Iris pigment epithelial cell (primary cell): ENCODE measurements at regions not wholly inside any gene's neighbourhood (a gene's known extent, or its start where the extent isn't known, plus 50 kb on each side); places are given as distances from the start of the nearest gene placed in this dataset.
"Not testable (repeated sequence)": the region's sequence is repeated elsewhere in the genome, so short reads cannot be mapped to it uniquely, and the experiment has no call there.

Experiments used
- DNase-seq: peaks from one replicate; pipeline ENCODE4 v3.0.0-alpha.2; 2011; ENCODE audit warnings: low read depth

GRCh38 chrX:465418-466215 lies 78.9 kb upstream of the PPP2R3B start:
- DNase-seq, result no peak

DNA sequence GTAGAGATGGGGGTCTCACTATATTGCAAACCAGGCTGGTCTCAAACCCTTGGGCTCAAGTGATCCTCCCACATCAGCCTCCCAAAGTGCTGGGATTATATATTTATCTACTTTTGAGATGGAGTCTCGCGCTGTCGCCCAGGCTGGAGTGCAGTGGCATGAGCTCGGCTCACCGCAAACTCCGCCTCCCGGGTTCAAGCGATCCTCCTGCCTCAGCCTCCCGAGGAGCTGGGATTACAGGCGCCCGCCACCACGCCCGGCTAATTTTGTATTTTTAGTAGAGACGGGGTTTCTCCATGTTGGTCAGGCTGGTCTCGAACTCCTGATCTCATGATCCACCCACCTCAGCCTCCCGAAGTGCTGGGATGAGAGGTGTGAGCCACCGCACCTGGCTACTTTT lies 80.1 kb upstream of the PPP2R3B start:
- not testable (repeated sequence) for DNase-seq

DNA sequence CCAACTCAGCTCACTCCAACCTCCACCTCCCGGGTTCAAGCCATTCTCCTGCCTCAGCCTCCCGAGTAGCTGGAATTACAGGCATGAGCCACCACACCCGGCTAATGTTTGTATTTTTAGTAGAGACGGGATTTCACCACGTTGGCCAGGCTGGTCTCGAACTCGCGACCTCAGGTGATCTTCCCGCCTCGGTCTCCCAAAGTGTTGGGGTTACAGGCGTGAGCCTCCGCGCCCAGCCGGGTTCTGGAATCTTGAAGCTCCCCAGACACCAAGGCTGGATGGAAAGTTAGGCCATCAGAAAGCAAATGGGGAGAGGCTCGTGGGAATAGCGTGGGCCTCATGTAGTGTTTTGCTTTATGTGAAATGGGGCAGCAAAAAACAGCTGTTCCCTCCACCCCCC lies 81.0 kb upstream of the PPP2R3B start:
- not testable (repeated sequence) for DNase-seq

GRCh38 chrX:468979-469378 lies 82.3 kb upstream of the PPP2R3B start:
- DNase-seq, result no peak

DNA sequence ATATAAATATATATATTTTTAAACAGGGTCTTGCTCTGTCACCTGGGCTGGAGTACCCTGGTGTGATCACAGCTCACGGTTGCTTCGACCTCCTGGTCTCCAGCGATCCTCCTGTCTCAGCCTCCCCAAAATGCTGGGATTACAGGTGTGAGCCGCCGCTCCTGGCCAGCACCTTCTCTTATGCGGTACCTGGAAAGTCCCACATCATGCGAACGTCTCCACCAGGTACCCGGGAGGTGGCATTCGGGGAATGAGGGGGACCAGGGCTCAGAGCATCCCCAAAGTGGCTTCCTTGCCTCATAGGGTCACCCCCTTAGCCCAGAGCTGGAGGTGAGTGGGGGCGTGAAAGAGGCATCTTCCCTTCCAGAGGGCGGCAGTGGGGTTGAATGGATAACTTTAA lies 84.0 kb upstream of the PPP2R3B start:
- no peak for DNase-seq

DNA sequence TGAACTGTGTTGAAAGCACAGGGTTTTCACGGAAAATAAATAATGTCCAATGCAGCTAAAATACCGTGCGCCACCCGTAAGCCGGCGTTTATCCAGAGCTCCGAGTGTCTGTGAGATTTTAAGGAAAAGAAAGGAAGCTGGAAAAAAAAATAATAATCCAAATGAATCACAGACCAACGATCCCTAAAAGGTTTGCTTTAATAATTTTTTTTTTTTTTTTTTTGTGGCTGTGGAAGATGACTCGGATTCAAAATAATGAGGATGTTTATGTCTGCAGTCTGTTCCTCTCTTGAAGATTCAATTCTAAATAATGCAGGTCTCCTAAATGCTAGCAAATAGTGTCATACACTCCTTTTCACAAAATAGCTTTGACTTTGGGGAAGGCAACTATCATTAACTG lies 84.6 kb upstream of the PPP2R3B start:
- DNase-seq, result peak; percentile 9

- not testable (repeated sequence) for DNase-seq
Observed at GRCh38 chrX:472275-472674, 85.6 kb upstream of the PPP2R3B start.

DNA sequence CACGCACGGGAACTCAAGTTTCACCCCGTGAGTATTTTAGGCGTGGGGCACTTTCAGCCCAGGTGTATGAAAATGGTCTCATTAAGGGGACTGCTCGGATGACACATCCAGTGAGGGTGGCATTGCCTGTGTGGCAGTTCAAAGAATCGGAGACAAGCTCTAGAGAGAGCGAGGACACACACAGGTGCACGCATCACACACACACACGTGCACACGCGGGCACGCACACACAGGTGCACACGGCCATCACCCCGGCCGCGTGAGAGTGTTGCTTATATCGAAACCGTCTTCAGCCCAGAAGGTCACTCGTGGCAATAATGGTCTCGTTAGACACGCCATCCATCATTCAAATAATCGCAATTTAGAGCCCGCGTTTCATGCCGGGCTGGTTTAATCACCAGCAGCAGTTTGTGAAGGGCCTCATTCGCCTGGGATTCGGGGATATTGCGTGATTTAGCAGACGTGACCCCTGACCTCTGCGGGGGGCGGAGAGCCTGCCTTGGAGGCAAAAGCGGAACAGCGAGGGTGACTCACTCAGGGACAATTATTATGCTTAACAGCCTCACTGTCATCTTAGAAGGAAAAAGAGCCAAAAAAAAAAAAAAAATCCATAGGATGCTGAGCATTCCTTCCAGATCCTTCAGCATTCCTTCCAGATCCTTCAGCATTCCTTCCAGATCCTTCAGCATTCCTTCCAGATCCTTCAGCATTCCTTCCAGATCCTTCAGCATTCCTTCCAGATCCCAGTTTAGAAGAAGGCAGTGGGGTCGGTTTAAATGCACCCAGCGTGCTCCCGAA lies 89.4 kb upstream of the PPP2R3B start:
- peak; percentile 39 for DNase-seq

GRCh38 chrX:476724-477075 lies 90.0 kb upstream of the PPP2R3B start:
- DNase-seq, result no peak

DNA sequence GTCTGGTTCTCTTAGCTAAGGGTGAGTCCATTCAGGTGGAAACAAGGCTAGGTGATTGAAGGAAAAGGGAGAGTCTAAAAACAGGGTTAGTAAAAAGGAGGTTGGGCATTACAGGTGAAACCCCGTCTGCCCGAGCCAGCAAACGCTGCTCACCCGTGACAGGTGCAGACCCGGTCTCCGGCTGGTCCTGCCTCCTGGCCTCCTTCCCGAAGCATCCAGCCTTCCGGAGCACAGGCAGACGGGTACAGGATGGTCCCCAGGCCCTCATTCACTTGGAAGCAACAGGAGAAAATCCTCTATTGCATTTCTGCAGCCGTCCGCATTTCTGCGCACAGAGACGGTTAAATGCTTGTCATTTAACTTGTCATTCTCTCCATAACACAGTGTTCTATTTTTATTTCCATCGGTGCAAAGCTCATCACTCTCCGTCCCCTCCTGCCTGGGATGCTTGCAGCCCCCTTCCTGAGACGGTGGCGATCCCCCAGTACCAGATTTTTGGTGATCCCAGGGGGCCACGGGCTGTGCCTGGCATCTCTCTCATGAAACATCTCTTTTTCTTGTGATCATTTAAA lies 90.8 kb upstream of the PPP2R3B start:
- no peak for DNase-seq

GRCh38 chrX:479273-479981 lies 92.7 kb upstream of the PPP2R3B start:
- DNase-seq, result no peak

- DNase-seq, result no peak
Observed at GRCh38 chrX:480861-481417, 94.2 kb upstream of the PPP2R3B start.

GRCh38 chrX:482192-482701 lies 95.5 kb upstream of the PPP2R3B start:
- no peak for DNase-seq

DNA sequence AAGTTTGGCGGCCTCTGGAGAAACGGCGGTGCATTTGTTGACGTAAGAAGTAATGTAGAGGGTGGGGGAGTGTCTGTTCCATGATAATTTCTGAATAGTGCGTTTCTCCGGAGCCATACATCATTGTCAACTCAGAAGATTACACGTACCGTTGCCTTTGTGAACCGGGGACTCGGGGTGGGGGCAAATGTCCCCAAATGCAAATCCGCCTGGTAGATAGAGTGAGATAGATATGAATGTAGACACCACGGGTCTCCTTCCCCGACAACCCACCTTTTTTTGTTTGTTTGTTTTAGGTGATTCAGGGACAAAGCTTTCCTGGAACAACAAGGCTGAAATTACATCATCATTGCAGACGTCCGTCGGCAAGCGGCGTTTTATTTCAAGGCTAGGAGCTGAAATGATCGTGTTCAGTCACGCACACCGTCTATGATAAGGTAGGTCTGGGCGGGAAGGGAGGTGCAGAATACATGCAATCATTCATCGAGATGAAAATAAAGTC lies 96.0 kb upstream of the PPP2R3B start:
- DNase-seq, result no peak

DNA sequence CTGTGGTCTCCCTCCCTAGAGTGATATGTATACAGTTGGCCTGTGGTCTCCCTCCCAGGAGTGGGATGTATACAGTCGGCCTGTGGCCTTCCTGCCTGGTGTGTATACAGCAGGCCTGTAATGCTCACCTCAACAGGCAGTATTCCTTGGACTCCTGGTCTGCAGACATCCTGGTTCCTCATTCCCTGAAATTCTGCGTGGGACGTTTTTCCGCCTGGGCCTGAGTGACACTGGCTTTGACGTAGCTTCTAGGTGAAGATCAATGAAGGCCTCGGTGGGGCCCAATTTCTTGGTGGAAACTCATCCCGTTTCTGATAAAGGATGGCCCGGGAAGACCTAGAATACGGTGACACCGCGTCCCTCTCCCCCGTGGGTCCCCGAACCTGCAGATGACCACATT lies 98.7 kb upstream of the PPP2R3B start:
- DNase-seq, result no peak

GRCh38 chrX:486325-486724 lies 99.6 kb upstream of the PPP2R3B start:
- no peak for DNase-seq

- no peak for DNase-seq
Observed at GRCh38 chrX:487836-488235, 101.1 kb upstream of the PPP2R3B start.

DNA sequence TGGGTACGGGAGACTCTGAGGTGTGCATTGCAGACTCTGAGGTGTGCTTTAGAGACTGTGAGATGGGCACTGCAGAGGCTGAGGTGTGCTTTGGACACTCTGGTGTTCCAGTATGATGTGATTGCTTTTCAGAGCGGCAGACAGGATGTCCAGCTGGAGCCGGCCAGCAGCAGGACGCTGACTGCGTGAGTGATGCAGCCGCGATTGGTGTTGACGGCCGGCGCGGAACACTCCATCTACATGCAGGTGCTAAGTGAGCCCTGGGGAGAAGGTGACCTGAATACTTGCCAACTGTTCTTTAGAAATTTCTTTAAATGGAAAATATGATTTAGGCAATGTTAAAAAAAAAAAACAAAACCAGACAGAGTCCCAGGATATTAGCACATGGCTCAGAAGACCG lies 103.1 kb upstream of the PPP2R3B start:
- DNase-seq, result no peak

DNA sequence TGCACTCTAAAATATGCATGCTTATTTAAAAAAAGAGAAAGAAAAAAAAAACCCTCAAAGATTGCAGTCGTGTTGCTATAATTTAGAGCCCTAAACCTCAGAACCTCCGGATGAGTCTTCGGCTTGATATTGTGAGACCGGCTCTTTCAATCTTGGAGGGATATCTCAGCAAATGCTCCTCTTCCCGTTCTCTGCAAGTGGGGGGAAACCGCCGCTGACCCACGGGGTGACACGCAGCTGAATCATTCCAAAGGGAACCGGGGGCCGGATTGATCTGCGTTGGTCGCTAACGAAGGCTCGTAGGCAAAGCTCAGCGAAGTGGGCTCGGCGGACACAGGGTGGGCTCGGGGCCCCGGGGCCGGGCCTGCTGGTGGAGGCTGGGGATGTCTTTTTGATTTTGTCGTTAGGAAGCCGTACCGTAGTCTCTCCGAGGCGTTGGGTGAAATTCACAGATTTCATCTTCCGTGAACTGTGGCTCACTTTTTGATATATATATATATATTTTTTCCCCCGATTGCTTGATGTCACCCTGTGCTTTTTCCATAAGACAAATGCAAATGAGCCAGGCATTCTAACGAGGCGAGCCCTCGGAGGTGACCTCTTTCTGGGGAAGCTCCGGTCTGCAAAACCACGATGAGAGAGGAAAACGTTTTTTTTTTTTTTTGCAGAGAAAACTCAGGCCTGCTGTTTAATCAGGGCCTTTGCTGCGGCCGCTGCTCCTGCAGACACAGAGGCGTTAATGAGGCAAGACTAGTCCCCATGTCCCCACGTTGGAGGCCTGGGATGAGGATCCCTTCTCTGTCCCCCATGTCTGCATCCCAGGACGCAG lies 110.7 kb upstream of the PPP2R3B start:
- no peak for DNase-seq

GRCh38 chrX:498901-499300 lies 112.2 kb upstream of the PPP2R3B start:
- not testable (repeated sequence) for DNase-seq

GRCh38 chrX:499870-500364 lies 113.2 kb upstream of the PPP2R3B start:
- no peak for DNase-seq
